ENCODE measurements at regions not wholly inside any gene's neighbourhood (a gene's known extent, or its start where the extent isn't known, plus 50 kb on each side); places are given as distances from the start of the nearest gene placed in this dataset.

DNA sequence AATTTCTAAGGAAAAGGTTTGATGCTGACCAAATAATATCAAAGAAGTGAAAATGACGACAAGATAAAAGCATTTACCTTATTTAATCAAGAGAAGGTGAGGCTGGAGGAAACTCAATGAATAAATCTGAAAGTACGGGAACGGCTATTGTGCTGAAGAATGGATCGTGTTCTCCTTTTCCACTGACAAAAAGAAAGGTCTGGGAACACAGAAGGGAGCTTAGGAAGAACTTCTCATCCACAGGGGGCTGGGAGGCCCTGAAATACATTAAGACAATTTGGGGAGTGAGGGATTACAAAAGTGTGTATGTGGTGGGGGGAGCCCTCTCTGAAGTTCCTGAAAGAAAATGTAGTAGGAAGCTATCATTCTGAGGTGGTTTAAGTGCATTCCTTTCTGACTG, 582.3 kb downstream of the SLC4A3 start:
- no peaks in the 10 kb centered on the region for H3K27me3 ChIP-seq
- no peaks in the 10 kb centered on the region for H3K9me3 ChIP-seq
- 84 to 89% methylated on average over 4 of the region's 4 CpGs for WGBS, 2 donors
- no peak overlapping the region for H3K27ac ChIP-seq
- DNase-seq (ENCODE audit: low spot score in 2 of 2), result no peak
- no peak overlapping the region for H3K4me3 ChIP-seq
- TF ChIP-seq EP300 (IDR thresholded peaks at IDR 0.05), result no peak
- TF ChIP-seq, protein P1, sequence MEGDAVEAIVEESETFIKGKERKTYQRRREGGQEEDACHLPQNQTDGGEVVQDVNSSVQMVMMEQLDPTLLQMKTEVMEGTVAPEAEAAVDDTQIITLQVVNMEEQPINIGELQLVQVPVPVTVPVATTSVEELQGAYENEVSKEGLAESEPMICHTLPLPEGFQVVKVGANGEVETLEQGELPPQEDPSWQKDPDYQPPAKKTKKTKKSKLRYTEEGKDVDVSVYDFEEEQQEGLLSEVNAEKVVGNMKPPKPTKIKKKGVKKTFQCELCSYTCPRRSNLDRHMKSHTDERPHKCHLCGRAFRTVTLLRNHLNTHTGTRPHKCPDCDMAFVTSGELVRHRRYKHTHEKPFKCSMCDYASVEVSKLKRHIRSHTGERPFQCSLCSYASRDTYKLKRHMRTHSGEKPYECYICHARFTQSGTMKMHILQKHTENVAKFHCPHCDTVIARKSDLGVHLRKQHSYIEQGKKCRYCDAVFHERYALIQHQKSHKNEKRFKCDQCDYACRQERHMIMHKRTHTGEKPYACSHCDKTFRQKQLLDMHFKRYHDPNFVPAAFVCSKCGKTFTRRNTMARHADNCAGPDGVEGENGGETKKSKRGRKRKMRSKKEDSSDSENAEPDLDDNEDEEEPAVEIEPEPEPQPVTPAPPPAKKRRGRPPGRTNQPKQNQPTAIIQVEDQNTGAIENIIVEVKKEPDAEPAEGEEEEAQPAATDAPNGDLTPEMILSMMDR (IDR thresholded peaks at IDR 0.05), result no peak
- TF ChIP-seq POLR2A (IDR thresholded peaks at IDR 0.05), result no peak
- H3K36me3 ChIP-seq, result no peaks in the 10 kb centered on the region
- no peaks in the 10 kb centered on the region for H3K4me1 ChIP-seq

DNA sequence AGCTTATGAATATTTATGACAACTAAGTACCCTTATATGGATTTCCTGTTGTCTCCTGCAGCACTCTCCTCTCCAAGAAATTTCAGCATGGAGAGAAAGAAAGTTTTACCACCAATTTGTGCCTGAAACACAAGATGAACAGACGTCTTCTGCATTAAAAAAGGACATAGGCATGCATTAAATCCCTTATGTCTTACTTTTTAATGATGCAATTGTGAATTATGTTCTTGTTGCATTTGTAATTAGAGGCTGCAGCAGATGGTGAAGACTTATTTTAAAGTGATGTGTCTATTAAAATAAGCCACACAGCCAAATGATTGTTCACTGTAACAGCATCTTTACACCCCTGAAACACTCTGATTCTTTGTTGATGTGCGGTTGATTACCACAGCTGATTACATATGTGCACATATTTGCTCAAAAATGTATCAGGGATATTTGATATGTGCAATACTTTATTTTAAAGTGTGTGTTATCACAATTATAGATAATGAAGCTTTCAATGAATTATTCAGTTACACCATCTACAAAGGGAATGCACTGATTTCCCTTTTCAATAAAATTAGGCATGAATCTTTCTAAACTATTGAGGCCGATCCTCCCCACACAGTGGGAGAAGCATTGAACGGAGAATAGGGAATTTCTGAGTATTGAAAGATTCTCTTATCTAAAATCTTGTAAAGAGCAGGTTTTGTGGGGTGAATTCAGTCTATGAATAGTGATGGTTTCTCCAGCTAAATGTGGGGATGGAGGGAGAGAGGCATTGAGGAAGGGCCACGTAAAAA, 585.1 kb downstream of the SLC4A3 start:
- H3K4me1 ChIP-seq, result no peaks in the 10 kb centered on the region
- H3K9me3 ChIP-seq, result no peaks in the 10 kb centered on the region
- H3K27me3 ChIP-seq, result no peaks in the 10 kb centered on the region
- H3K4me3 ChIP-seq, result no peak overlapping the region
- no peak overlapping the region for H3K27ac ChIP-seq
- H3K36me3 ChIP-seq, result no peaks in the 10 kb centered on the region
- DNase-seq (ENCODE audit: low spot score in 2 of 2), result no peak
- 84 to 87% methylated on average over 5 of the region's 5 CpGs for WGBS, 2 donors
- TF ChIP-seq POLR2A (IDR thresholded peaks at IDR 0.05), result no peak
- no peak for TF ChIP-seq EP300 (IDR thresholded peaks at IDR 0.05)
- TF ChIP-seq, protein P1 (IDR thresholded peaks at IDR 0.05), result no peak

DNA sequence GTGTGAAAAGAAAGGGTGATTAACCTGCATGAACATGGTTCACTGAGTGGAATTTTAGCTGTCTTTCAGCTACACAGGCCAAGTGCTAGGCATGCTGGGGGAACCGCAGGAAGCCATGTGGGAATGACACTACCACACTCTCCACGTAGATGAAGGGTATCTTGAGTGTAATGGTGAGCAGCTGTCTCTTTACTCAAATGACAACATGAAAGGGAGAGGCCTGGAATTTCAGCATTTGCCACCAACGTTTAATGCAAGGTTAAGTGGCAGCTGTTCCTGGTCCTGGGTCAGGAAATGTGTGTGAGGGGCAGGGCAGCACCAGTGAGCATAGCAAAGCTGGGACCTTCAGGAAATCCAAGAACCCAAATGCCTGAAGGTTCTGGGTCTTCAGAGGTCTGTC, 588.4 kb downstream of the SLC4A3 start:
- 64 to 68% methylated on average over 3 of the region's 3 CpGs for WGBS, 2 donors
- Histone ChIP-seq H3K4me1 (no peaks in the 10 kb centered on the region), H3K27ac (no peak overlapping the region), H3K27me3 (no peaks in the 10 kb centered on the region), H3K36me3 (no peaks in the 10 kb centered on the region), H3K9me3 (no peaks in the 10 kb centered on the region), H3K4me3 (no peak overlapping the region)
- TF ChIP-seq, protein P1 (IDR thresholded peaks at IDR 0.05), result no peak
- no peak for TF ChIP-seq EP300 (IDR thresholded peaks at IDR 0.05)
- no peak for TF ChIP-seq POLR2A (IDR thresholded peaks at IDR 0.05)
- no peak for DNase-seq (ENCODE audit: low spot score in 2 of 2)

DNA sequence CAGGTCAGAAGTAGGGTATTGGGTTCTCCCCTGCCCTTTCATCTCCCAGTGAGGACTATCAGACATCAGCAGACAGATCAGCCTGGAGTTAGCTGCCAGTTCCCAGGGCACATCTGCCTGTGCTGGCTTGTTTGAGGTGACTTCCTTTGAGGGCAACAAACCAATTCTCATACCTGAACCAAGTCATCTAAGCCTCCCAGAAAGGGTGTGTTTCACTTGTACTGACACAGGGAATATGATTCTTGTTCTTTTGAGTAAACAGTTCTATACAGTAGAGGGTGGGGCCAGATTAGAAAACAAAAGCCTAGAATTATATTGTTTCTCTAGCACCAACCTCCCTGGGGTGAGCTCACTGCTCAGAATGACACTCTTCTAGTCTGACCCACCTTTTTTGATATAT, 591.9 kb downstream of the SLC4A3 start:
- Histone ChIP-seq H3K27me3 (no peaks in the 10 kb centered on the region), H3K36me3 (no peaks in the 10 kb centered on the region), H3K27ac (no peak overlapping the region), H3K4me1 (no peaks in the 10 kb centered on the region), H3K4me3 (no peak overlapping the region), H3K9me3 (no peaks in the 10 kb centered on the region)
- TF ChIP-seq EP300 (IDR thresholded peaks at IDR 0.05) (no peak), POLR2A (IDR thresholded peaks at IDR 0.05) (no peak)
- TF ChIP-seq, protein P1 (IDR thresholded peaks at IDR 0.05), result no peak
- DNase-seq (ENCODE audit: low spot score in 2 of 2), result no peak

DNA sequence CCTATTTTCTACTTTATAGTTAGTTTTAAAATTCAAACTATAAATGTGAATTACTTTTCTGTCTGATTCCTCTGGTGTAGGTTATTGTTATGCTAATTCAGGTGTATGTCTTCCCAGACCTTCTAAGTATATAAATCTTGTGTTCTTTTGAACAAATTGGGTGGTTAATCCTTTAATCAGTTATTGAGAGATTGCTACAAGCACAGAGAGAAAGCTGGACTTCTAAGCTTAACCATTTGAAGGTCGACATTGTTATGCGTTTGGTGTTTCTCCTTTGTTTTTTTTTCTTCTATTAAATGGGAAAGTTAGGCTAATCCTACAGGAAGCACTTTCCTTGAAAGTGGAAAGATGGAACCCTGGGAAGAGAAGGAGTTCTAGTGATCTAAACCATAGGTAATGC, 592.6 kb downstream of the SLC4A3 start:
- Histone ChIP-seq H3K27ac (no peak overlapping the region), H3K36me3 (no peaks in the 10 kb centered on the region), H3K4me1 (no peaks in the 10 kb centered on the region), H3K4me3 (no peak overlapping the region), H3K27me3 (no peaks in the 10 kb centered on the region), H3K9me3 (no peaks in the 10 kb centered on the region)
- TF ChIP-seq, protein P1 (IDR thresholded peaks at IDR 0.05), result no peak
- TF ChIP-seq POLR2A (IDR thresholded peaks at IDR 0.05) (no peak), EP300 (IDR thresholded peaks at IDR 0.05) (no peak)
- no peak for DNase-seq (ENCODE audit: low spot score in 2 of 2)
- WGBS, 2 donors, result 78 to 79% methylated on average over 2 of the region's 2 CpGs
